DOHH2 (cell line): ENCODE measurements at regions not wholly inside any gene's neighbourhood (a gene's known extent, or its start where the extent isn't known, plus 50 kb on each side); places are given as distances from the start of the nearest gene placed in this dataset.

Source experiments
- H3F3A ChIP-seq: fragments of 200-600 bp; sonication (generic), shearing (Covaris generic); 2 replicates; pipeline ENCODE4 v1.6.0; 2016; ENCODE audit warnings: antibody characterized with exemption, mild to moderate bottlenecking; ENCODE audit not compliant: control insufficient read depth, insufficient read depth
- H3K27ac ChIP-seq: fragments of 200-600 bp; sonication (generic); 2 replicates; pipeline ENCODE4 v1.5.1; 2014; ENCODE audit warnings: low read depth, mild to moderate bottlenecking, low read length, moderate library complexity
- H3K27me3 ChIP-seq: fragments of 200-600 bp; sonication (generic); 2 replicates; pipeline ENCODE4 v1.6.1; 2014; ENCODE audit warnings: mild to moderate bottlenecking, low read length, mixed read lengths; ENCODE audit not compliant: control insufficient read depth
- H3K36me3 ChIP-seq: fragments of 200-600 bp; sonication (generic); 2 replicates; pipeline ENCODE4 v1.6.1; 2014; ENCODE audit warnings: mild to moderate bottlenecking, low read length, moderate library complexity, mixed read lengths; ENCODE audit not compliant: control insufficient read depth
- H3K4me1 ChIP-seq: fragments of 200-600 bp; sonication (generic); 2 replicates; pipeline ENCODE4 v1.6.1; 2014; ENCODE audit warnings: mild to moderate bottlenecking, low read length, mixed read lengths; ENCODE audit not compliant: control insufficient read depth
- H3K4me2 ChIP-seq: fragments of 200-600 bp; sonication (generic); 2 replicates; pipeline ENCODE4 v1.6.0; 2014; ENCODE audit warnings: mild to moderate bottlenecking, low read length, moderate library complexity
- H3K4me3 ChIP-seq: fragments of 200-600 bp; sonication (generic); 2 replicates; pipeline ENCODE4 v1.5.1; 2014; ENCODE audit warnings: mild to moderate bottlenecking, low read length, mixed read lengths
- H3K79me2 ChIP-seq: fragments of 200-600 bp; sonication (generic); 2 replicates; pipeline ENCODE4 v1.6.1; 2014; ENCODE audit warnings: mild to moderate bottlenecking, low read length, mixed read lengths; ENCODE audit not compliant: control insufficient read depth
- H3K9me2 ChIP-seq: fragments of 200-600 bp; sonication (generic); replicated peaks from 2 replicates; pipeline ENCODE4 v1.6.1; 2014; ENCODE audit warnings: mild to moderate bottlenecking, low read length, mixed read lengths; ENCODE audit not compliant: control insufficient read depth
- H3K9me3 ChIP-seq: fragments of 200-600 bp; sonication (generic); 2 replicates; pipeline ENCODE4 v1.6.1; 2014; ENCODE audit warnings: antibody characterized with exemption, low read length, mixed read lengths; ENCODE audit not compliant: control insufficient read depth, insufficient read depth
- H4K20me1 ChIP-seq: fragments of 200-600 bp; sonication (generic); 2 replicates; pipeline ENCODE4 v1.6.0; 2014; ENCODE audit warnings: low read depth, mild to moderate bottlenecking, antibody characterized with exemption, low read length, moderate library complexity; ENCODE audit not compliant: control insufficient read depth, insufficient read depth
- CTCF ChIP-seq: fragments of 200-600 bp; sonication (generic); IDR thresholded peaks from one replicate; pipeline ENCODE4 v1.5.1; 2014; ENCODE audit warnings: antibody characterized with exemption, mild to moderate bottlenecking, low read depth, low read length; ENCODE audit not compliant: poor library complexity, severe bottlenecking
- EZH2phosphoT487 ChIP-seq: fragments of 200-600 bp; sonication (generic); IDR thresholded peaks from 2 replicates; pipeline ENCODE4 v1.6.1; 2017; ENCODE audit warnings: borderline replicate concordance, mild to moderate bottlenecking, antibody characterized with exemption, low read length, moderate library complexity, mixed read lengths

- TF ChIP-seq CTCF (no peak), EZH2phosphoT487 (no peak)
- no peaks in the 10 kb centered on the region for H3K4me1 ChIP-seq
- no peaks in the 10 kb centered on the region for H3K9me2 ChIP-seq
- H3K9me3 ChIP-seq, result no peaks in the 10 kb centered on the region
- H3K36me3 ChIP-seq, result no peaks in the 10 kb centered on the region
- H3F3A ChIP-seq, result no peaks in the 10 kb centered on the region
- no peaks in the 10 kb centered on the region for H3K79me2 ChIP-seq
- H3K27ac ChIP-seq, result no peak overlapping the region
- no peaks in the 10 kb centered on the region for H4K20me1 ChIP-seq
- H3K4me2 ChIP-seq, result no peak overlapping the region
- no peaks in the 10 kb centered on the region for H3K27me3 ChIP-seq
- no peak overlapping the region for H3K4me3 ChIP-seq
These were observed 357.0 kb upstream of the PRMT6 start for GRCh38 chr1:106699433-106699832.

GRCh38 chr1:106700211-106700610 lies 356.3 kb upstream of the PRMT6 start:
- no peaks in the 10 kb centered on the region for H3K9me2 ChIP-seq
- no peak overlapping the region for H3K4me2 ChIP-seq
- H3K27ac ChIP-seq, result no peak overlapping the region
- no peak overlapping the region for H3K4me3 ChIP-seq
- H3F3A ChIP-seq, result no peaks in the 10 kb centered on the region
- no peak for TF ChIP-seq EZH2phosphoT487
- TF ChIP-seq CTCF, result no peak
- no peaks in the 10 kb centered on the region for H3K4me1 ChIP-seq
- H4K20me1 ChIP-seq, result no peaks in the 10 kb centered on the region
- no peaks in the 10 kb centered on the region for H3K36me3 ChIP-seq
- no peaks in the 10 kb centered on the region for H3K9me3 ChIP-seq
- H3K79me2 ChIP-seq, result no peaks in the 10 kb centered on the region
- no peaks in the 10 kb centered on the region for H3K27me3 ChIP-seq

- no peak overlapping the region for H3K4me2 ChIP-seq
- TF ChIP-seq EZH2phosphoT487 (no peak), CTCF (no peak)
- no peak overlapping the region for H3K4me3 ChIP-seq
- no peaks in the 10 kb centered on the region for H3K79me2 ChIP-seq
- H3K36me3 ChIP-seq, result no peaks in the 10 kb centered on the region
- no peaks in the 10 kb centered on the region for H3K4me1 ChIP-seq
- H3F3A ChIP-seq, result no peaks in the 10 kb centered on the region
- H3K9me3 ChIP-seq, result no peaks in the 10 kb centered on the region
- no peaks in the 10 kb centered on the region for H3K9me2 ChIP-seq
- no peaks in the 10 kb centered on the region for H3K27me3 ChIP-seq
- no peak overlapping the region for H3K27ac ChIP-seq
- no peaks in the 10 kb centered on the region for H4K20me1 ChIP-seq
These were observed 350.5 kb upstream of the PRMT6 start for GRCh38 chr1:106705971-106706370.

GRCh38 chr1:106717591-106717990 lies 338.9 kb upstream of the PRMT6 start:
- H3K4me3 ChIP-seq, result no peak overlapping the region
- TF ChIP-seq EZH2phosphoT487 (no peak), CTCF (no peak)
- H4K20me1 ChIP-seq, result no peaks in the 10 kb centered on the region
- no peaks in the 10 kb centered on the region for H3K4me1 ChIP-seq
- no peak overlapping the region for H3K27ac ChIP-seq
- H3K4me2 ChIP-seq, result no peak overlapping the region
- no peaks in the 10 kb centered on the region for H3F3A ChIP-seq
- no peaks in the 10 kb centered on the region for H3K9me3 ChIP-seq
- H3K27me3 ChIP-seq, result no peaks in the 10 kb centered on the region
- H3K9me2 ChIP-seq, result no peaks in the 10 kb centered on the region
- no peaks in the 10 kb centered on the region for H3K79me2 ChIP-seq
- no peaks in the 10 kb centered on the region for H3K36me3 ChIP-seq
